ENCODE measurements at regions not wholly inside any gene's neighbourhood (a gene's known extent, or its start where the extent isn't known, plus 50 kb on each side); places are given as distances from the start of the nearest gene placed in this dataset.

- TF ChIP-seq POLR2A (IDR thresholded peaks at IDR 0.05) (no peak), EP300 (IDR thresholded peaks at IDR 0.05) (no peak), CTCF (IDR thresholded peaks at IDR 0.05) (no peak)
Measured at GRCh38 chr9:1528456-1528855, 478.3 kb downstream of the DMRT2 start.

Measured in suprapubic skin (tissue), 3 donors.